ENCODE measurements at regions not wholly inside any gene's neighbourhood (a gene's known extent, or its start where the extent isn't known, plus 50 kb on each side); places are given as distances from the start of the nearest gene placed in this dataset.

GRCh38 chr5:28714907-28715698, 1676.7 kb upstream of the CDH9 start (continued):
- TF ChIP-seq CTCF (conservative IDR thresholded peaks at IDR 0.05; ENCODE audit: low read depth in 2 of 2) (no peak), EZH2 (IDR thresholded peaks at IDR 0.05; ENCODE audit: low read depth, unreplicated experiment) (no peak)

DNA sequence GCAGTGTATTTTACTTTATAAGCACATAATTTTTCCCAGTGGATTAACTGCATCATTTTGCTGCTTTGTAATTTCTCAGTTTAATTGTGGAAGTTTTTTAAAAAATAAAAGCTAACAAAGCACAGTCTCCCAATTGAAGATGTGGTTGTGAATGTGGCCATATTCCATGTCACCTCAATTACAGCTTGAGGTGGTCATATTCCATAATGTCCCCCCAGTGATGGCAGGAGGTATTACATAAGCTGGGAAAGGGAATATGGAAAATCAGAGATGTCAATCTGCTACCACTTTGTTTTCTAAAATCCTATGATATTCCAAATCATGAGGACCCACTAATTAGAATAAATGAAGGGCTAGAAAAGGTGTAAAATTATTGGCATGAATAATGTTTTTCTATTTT, 1672.0 kb upstream of the CDH9 start:
- Histone ChIP-seq H3F3A (replicated peaks; ENCODE audit: low read depth) (no peaks in the 10 kb centered on the region), H3K4me2 (no peak overlapping the region), H4K20me1 (replicated peaks; ENCODE audit: insufficient read depth) (no peaks in the 10 kb centered on the region), H3K4me3 (no peak overlapping the region), H3K36me3 (ENCODE audit: insufficient read depth) (no peaks in the 10 kb centered on the region), H2AFZ (no peak overlapping the region), H3K9me2 (ENCODE audit: insufficient read depth) (no peaks in the 10 kb centered on the region), H3K27me3 (ENCODE audit: insufficient read depth) (no peaks in the 10 kb centered on the region), H3K79me2 (replicated peaks; ENCODE audit: insufficient read depth) (no peaks in the 10 kb centered on the region), H3K27ac (ENCODE audit: low read depth) (no peak overlapping the region), H3K4me1 (ENCODE audit: insufficient read depth) (no peaks in the 10 kb centered on the region)
- ATAC-seq: no peak
- peak; percentile 35 for DNase-seq (ENCODE audit: low spot score)
- no peaks in the 10 kb centered on the region for H3K36me3 Mint-ChIP-seq (ENCODE audit: low read depth)
- no peak overlapping the region for H3K27ac Mint-ChIP-seq
- no peaks in the 10 kb centered on the region for H3K4me1 Mint-ChIP-seq
- H3K27me3 Mint-ChIP-seq (ENCODE audit: insufficient read depth, low read depth, poor library complexity): no peaks in the 10 kb centered on the region
- TF ChIP-seq CTCF (conservative IDR thresholded peaks at IDR 0.05; ENCODE audit: low read depth in 2 of 2): peak; percentile 25 to 46; a peak in 3 of 4 replicates
- TF ChIP-seq, protein P1, sequence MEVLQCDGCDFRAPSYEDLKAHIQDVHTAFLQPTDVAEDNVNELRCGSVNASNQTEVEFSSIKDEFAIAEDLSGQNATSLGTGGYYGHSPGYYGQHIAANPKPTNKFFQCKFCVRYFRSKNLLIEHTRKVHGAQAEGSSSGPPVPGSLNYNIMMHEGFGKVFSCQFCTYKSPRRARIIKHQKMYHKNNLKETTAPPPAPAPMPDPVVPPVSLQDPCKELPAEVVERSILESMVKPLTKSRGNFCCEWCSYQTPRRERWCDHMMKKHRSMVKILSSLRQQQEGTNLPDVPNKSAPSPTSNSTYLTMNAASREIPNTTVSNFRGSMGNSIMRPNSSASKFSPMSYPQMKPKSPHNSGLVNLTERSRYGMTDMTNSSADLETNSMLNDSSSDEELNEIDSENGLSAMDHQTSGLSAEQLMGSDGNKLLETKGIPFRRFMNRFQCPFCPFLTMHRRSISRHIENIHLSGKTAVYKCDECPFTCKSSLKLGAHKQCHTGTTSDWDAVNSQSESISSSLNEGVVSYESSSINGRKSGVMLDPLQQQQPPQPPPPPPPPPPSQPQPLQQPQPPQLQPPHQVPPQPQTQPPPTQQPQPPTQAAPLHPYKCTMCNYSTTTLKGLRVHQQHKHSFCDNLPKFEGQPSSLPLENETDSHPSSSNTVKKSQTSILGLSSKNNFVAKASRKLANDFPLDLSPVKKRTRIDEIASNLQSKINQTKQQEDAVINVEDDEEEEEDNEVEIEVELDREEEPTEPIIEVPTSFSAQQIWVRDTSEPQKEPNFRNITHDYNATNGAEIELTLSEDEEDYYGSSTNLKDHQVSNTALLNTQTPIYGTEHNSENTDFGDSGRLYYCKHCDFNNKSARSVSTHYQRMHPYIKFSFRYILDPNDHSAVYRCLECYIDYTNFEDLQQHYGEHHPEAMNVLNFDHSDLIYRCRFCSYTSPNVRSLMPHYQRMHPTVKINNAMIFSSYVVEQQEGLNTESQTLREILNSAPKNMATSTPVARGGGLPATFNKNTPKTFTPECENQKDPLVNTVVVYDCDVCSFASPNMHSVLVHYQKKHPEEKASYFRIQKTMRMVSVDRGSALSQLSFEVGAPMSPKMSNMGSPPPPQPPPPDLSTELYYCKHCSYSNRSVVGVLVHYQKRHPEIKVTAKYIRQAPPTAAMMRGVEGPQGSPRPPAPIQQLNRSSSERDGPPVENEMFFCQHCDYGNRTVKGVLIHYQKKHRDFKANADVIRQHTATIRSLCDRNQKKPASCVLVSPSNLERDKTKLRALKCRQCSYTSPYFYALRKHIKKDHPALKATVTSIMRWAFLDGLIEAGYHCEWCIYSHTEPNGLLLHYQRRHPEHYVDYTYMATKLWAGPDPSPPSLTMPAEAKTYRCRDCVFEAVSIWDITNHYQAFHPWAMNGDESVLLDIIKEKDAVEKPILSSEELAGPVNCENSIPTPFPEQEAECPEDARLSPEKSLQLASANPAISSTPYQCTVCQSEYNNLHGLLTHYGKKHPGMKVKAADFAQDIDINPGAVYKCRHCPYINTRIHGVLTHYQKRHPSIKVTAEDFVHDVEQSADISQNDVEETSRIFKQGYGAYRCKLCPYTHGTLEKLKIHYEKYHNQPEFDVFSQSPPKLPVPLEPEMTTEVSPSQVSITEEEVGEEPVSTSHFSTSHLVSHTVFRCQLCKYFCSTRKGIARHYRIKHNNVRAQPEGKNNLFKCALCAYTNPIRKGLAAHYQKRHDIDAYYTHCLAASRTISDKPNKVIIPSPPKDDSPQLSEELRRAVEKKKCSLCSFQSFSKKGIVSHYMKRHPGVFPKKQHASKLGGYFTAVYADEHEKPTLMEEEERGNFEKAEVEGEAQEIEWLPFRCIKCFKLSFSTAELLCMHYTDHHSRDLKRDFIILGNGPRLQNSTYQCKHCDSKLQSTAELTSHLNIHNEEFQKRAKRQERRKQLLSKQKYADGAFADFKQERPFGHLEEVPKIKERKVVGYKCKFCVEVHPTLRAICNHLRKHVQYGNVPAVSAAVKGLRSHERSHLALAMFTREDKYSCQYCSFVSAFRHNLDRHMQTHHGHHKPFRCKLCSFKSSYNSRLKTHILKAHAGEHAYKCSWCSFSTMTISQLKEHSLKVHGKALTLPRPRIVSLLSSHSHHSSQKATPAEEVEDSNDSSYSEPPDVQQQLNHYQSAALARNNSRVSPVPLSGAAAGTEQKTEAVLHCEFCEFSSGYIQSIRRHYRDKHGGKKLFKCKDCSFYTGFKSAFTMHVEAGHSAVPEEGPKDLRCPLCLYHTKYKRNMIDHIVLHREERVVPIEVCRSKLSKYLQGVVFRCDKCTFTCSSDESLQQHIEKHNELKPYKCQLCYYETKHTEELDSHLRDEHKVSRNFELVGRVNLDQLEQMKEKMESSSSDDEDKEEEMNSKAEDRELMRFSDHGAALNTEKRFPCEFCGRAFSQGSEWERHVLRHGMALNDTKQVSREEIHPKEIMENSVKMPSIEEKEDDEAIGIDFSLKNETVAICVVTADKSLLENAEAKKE (CRISPR knock-in tag; IDR thresholded peaks at IDR 0.05): no peak
- H3K9me3 Mint-ChIP-seq: no peaks in the 10 kb centered on the region
- H3K4me3 Mint-ChIP-seq: no peak overlapping the region

Measured in GM23338 (cell line).